ENCODE measurements at regions not wholly inside any gene's neighbourhood (a gene's known extent, or its start where the extent isn't known, plus 50 kb on each side); places are given as distances from the start of the nearest gene placed in this dataset.

DNA sequence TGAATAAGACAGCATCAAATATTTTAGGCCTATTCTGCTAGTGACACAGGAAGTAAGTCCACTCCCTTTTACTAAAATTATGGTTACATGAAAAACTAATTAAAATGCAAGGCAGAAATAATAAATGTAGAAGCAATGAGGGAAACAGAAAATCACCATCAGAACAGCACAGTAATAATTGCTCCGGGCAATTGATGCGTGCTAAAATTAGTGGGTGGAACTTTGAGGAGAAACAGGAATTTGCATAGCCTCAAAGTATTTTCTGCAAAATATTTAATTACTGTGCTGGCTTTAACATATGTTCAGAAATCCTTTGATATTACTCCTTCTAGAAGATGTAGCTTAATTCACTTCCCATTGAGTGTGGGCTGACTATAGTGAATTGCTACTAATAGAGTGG lies 654.3 kb upstream of the RAB6C start:
- TF ChIP-seq, protein P1, sequence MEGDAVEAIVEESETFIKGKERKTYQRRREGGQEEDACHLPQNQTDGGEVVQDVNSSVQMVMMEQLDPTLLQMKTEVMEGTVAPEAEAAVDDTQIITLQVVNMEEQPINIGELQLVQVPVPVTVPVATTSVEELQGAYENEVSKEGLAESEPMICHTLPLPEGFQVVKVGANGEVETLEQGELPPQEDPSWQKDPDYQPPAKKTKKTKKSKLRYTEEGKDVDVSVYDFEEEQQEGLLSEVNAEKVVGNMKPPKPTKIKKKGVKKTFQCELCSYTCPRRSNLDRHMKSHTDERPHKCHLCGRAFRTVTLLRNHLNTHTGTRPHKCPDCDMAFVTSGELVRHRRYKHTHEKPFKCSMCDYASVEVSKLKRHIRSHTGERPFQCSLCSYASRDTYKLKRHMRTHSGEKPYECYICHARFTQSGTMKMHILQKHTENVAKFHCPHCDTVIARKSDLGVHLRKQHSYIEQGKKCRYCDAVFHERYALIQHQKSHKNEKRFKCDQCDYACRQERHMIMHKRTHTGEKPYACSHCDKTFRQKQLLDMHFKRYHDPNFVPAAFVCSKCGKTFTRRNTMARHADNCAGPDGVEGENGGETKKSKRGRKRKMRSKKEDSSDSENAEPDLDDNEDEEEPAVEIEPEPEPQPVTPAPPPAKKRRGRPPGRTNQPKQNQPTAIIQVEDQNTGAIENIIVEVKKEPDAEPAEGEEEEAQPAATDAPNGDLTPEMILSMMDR (conservative IDR thresholded peaks at IDR 0.05): no peak
- no peak for TF ChIP-seq EZH2 (IDR thresholded peaks at IDR 0.05; ENCODE audit: low read depth)
